Ovary (tissue), 3 donors: ENCODE measurements at regions not wholly inside any gene's neighbourhood (a gene's known extent, or its start where the extent isn't known, plus 50 kb on each side); places are given as distances from the start of the nearest gene placed in this dataset.

Experiments used
- CTCF ChIP-seq, 3 donors: fragments of 450-650 bp in 2 of 3; fragments of 200-600 bp in 1 of 3; IDR thresholded peaks; one replicate each; pipeline versions ENCODE4 v1.5.1 to v1.8.0; 2016 to 2022; ENCODE audit warnings: antibody characterized with exemption in 3 of 3, mild to moderate bottlenecking in 1 of 3
- EP300 ChIP-seq: sonication (generic); formaldehyde crosslinking; IDR thresholded peaks from one replicate; pipeline ENCODE4 v1.6.1; 2017; ENCODE audit warnings: antibody characterized with exemption
- POLR2A ChIP-seq: fragments of 450-650 bp; IDR thresholded peaks from one replicate; pipeline ENCODE4 v1.6.1; 2017; ENCODE audit warnings: antibody characterized with exemption, mild to moderate bottlenecking, moderate library complexity
- donor health status: DM: no; HTN: no; CAD: no.

GRCh38 chr15:59764775-59765174 lies 75.7 kb upstream of the BNIP2 start:
- TF ChIP-seq CTCF (IDR thresholded peaks at IDR 0.05): no peak
- TF ChIP-seq POLR2A: no peak
- no peak for TF ChIP-seq EP300
